IPS-15b (cell line): ENCODE measurements at regions not wholly inside any gene's neighbourhood (a gene's known extent, or its start where the extent isn't known, plus 50 kb on each side); places are given as distances from the start of the nearest gene placed in this dataset.

Experiments
- H3K27me3 ChIP-seq: one replicate; pipeline ENCODE4 v1.6.1; 2013; ENCODE audit warnings: low read length; ENCODE audit not compliant: control insufficient read depth, insufficient read depth
- H3K36me3 ChIP-seq: one replicate; pipeline ENCODE4 v1.6.1; 2013; ENCODE audit warnings: low read length; ENCODE audit not compliant: control insufficient read depth, insufficient read depth
- H3K4me1 ChIP-seq: one replicate; pipeline ENCODE4 v1.6.1; 2013; ENCODE audit warnings: mild to moderate bottlenecking, low read length; ENCODE audit not compliant: control insufficient read depth, insufficient read depth
- H3K4me3 ChIP-seq: one replicate; pipeline ENCODE4 v1.5.1; 2013; ENCODE audit warnings: low read depth, low read length
- H3K9ac ChIP-seq: one replicate; pipeline ENCODE4 v1.6.1; 2013; ENCODE audit warnings: low read depth, mild to moderate bottlenecking, low read length
- H3K9me3 ChIP-seq: one replicate; pipeline ENCODE4 v1.6.1; 2013; ENCODE audit warnings: mild to moderate bottlenecking, low read length; ENCODE audit not compliant: control insufficient read depth, insufficient read depth

DNA sequence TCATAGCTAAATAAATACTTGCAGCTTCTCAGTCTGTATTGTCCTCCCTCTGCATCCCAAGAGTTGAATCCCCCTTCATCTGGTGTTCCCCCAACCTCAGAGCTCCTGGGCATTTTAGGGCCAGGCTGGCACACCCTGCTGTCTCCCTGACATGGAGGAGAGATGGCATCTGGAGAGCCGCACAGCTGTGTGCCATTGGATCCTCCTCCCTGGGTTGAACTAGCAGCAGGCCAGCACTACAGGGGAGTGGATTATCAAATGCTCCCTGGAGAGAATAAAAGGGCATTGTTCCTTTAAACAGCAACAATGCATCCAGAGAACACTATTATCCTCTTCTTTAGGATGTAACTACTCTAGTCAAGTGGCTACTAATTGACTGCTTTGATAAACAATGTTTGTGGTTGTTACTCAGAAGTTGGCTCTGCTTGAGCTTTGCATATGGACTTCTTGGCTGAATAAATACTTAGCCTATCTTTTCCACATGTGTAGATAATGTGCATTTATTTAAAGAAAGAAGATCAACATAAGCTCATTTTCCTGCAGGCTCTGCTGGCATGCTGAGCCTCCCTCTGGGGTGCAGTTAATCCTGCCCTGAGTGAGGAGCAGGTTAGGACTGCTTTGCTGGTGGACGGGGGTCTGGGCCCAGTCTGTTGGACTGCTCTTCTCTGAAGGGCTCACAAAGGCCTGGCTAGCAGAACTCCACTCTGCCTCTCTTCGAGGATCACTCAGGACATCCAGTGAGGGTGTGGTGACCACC lies 897.2 kb downstream of the TBC1D22A start:
- H3K9me3 ChIP-seq = peaks cover 4% of the 10 kb centered on the region
- H3K4me3 ChIP-seq = no peak overlapping the region
- no peaks in the 10 kb centered on the region for H3K36me3 ChIP-seq
- no peaks in the 10 kb centered on the region for H3K4me1 ChIP-seq
- no peak overlapping the region for H3K9ac ChIP-seq
- peaks cover 29% of the 10 kb centered on the region for H3K27me3 ChIP-seq

DNA sequence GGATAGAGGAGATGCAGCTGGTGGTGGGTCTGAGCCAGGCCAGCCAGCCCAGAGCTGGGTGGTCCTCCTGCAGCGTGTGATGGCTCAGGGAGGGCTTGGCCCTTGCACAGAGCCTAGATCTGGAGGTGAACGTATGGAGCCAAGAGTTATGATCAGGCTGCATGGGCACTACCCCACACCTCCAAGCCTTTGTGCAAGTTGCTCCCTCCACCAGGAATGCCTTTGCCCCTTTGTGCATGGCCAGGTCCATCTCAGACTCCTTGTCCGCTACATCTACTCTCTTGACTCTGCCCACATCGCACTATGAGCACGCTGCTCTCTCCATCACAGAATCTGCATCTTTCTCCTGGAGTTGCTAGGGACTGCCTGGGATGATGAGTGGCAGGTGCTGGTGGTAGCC lies 895.7 kb downstream of the TBC1D22A start:
- H3K4me1 ChIP-seq = no peaks in the 10 kb centered on the region

DNA sequence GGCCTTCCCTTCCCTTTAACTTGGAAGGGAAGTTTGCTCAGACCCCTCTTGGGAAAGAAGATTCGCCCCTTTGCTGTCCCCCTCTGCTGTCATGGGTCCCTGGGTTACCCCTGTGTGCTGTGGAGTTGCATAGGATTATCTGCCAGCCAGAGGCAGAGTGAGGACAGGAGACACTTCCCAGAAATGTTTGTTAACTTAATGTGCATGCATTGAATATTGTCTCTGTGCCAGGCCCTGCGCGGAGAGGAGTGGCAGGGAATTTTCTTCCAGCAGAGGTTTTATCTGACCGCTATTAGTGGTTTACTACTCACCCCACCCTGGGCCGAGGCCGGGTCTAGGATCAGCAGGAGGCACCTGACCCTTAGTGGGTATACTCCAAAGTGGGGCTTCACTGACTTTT lies 894.8 kb downstream of the TBC1D22A start:
- no peak overlapping the region for H3K4me3 ChIP-seq
- peaks cover 29% of the 10 kb centered on the region for H3K27me3 ChIP-seq
- H3K36me3 ChIP-seq = no peaks in the 10 kb centered on the region
- no peaks in the 10 kb centered on the region for H3K4me1 ChIP-seq
- H3K9ac ChIP-seq = no peak overlapping the region
- no peaks in the 10 kb centered on the region for H3K9me3 ChIP-seq

More for the DNA sequence above, 895.7 kb downstream of the TBC1D22A start:
- Histone ChIP-seq H3K9ac (no peak overlapping the region), H3K27me3 (peaks cover 29% of the 10 kb centered on the region), H3K9me3 (peaks cover 2% of the 10 kb centered on the region), H3K36me3 (no peaks in the 10 kb centered on the region), H3K4me3 (no peak overlapping the region)

DNA sequence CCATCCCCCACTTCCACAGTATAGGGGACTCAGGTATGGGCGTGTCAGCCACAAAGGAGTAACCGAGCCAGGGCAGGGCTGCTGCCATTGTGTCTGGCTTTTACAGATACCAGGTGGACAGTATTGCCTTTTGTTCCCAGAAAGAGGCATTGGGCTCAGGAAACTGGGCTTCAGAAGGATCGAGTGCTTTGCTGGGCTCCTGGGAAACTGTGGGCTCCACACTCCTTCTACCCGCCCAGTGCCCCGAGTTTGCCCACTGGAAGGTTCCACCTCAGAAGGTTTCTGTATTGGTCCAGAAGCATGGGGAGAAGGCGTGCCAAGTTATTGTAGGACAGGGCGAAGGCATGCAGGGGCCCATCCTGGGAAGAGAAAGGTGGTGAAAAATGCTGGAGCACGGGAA lies 894.4 kb downstream of the TBC1D22A start:
- no peak overlapping the region for H3K4me3 ChIP-seq
- no peaks in the 10 kb centered on the region for H3K4me1 ChIP-seq
- no peaks in the 10 kb centered on the region for H3K9me3 ChIP-seq
- H3K9ac ChIP-seq = no peak overlapping the region
- H3K27me3 ChIP-seq = peaks cover 27% of the 10 kb centered on the region
- H3K36me3 ChIP-seq = no peaks in the 10 kb centered on the region

DNA sequence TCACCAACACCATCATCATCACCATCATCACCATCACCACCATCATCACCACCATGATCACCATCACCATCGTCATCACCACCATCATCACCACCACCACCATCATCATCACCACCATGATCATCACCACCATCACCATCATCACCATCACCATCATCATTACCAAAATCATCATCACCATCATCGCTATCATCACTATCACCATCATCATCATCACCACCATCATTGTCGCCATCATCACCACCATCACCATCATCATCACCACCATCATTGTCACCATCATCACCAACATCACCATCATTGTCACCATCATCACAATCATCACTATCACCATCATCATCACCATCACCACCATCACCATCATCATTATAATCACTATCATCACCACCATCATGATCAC lies 893.5 kb downstream of the TBC1D22A start:
- Histone ChIP-seq H3K36me3 (no peaks in the 10 kb centered on the region), H3K9ac (no peak overlapping the region), H3K4me3 (no peak overlapping the region), H3K27me3 (peaks cover 19% of the 10 kb centered on the region), H3K4me1 (no peaks in the 10 kb centered on the region), H3K9me3 (no peaks in the 10 kb centered on the region)

DNA sequence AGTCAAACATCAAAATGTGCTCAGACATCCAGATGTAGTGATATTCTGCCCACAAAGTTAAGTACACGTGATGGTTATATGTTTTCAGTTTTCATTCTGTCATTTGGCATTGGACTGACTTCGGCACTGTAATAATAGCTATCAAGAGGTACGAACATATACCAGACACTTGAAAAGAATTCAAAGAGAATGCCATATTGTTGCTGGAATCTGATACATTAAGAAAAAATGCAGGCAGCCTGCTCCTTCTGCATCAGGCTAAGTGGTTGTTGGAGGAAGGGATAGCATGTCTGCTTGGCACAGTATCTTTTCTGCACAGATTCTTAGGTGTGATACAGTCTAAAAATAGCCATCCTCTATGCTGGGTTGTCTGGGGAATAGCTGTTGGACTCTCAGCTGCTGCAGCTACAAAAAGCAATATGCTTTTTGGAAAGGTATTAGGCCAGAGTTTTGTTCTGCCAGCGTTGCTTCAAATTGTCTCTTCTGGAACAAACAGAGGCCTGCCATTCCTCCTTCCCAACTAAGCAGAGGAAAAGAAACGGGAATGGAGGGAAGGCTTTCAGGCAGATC lies 892.6 kb downstream of the TBC1D22A start:
- no peaks in the 10 kb centered on the region for H3K9me3 ChIP-seq
- H3K27me3 ChIP-seq = peaks cover 14% of the 10 kb centered on the region
- H3K36me3 ChIP-seq = no peaks in the 10 kb centered on the region
- H3K9ac ChIP-seq = no peak overlapping the region
- H3K4me3 ChIP-seq = no peak overlapping the region
- peaks cover 1% of the 10 kb centered on the region for H3K4me1 ChIP-seq

DNA sequence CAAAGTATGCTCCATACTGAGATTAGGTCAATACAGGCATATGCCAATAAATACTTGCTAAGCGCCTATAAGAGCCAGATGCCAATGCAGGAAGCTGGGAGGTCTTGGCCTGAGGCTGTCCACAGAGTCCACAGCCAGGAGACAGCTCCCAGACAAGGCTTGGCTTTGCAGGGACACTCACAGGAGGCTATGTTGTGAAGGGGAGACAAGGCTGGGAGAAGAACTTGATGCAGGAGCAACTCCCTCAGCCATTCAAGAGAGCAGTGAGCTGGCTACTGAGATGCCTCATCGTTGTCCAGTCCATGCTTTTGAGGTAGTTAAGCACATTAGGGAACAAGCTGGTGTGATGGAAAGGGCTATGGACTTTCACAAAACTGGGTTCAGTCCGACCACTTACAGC lies 891.5 kb downstream of the TBC1D22A start:
- Histone ChIP-seq H3K4me3 (no peak overlapping the region), H3K9ac (no peak overlapping the region), H3K9me3 (no peaks in the 10 kb centered on the region), H3K36me3 (no peaks in the 10 kb centered on the region), H3K4me1 (peaks cover 2% of the 10 kb centered on the region), H3K27me3 (peaks cover 14% of the 10 kb centered on the region)

DNA sequence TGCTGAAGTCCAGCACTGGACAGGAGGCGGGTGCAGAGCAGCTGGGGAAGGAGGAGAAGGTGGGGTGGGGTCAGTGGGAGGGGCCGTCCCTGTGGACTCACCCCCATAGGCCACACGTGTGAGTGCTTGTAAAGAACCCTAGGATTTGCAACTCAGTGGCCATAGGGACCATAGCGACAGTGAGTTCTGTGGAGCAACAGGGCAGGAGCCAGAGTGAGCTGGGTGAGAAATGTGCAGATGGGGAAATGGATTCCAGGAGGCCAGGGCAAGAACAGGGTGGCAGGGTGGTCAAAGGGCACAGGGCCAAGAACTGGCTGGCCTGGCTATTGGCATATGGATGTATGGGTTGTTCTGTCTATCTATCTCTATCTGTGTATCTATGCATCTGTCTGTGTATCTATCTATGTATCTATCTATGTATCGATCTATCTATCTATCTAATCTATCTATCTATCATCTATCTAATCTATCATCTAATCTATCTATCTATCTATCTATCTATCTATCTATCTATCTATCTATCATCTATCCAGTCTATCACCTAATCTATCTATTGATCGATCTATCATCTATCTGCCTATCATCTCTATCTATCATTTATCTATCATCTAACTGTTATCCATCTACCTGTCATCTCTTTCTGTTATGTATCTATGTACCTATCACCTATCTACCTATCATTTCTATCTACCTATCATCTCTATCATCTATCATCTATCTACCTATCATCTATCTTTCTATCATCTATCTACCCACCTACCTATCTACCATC lies 889.0 kb downstream of the TBC1D22A start:
- Histone ChIP-seq H3K27me3 (peaks cover 3% of the 10 kb centered on the region), H3K9me3 (no peaks in the 10 kb centered on the region), H3K36me3 (no peaks in the 10 kb centered on the region), H3K4me1 (peaks cover 2% of the 10 kb centered on the region), H3K4me3 (no peak overlapping the region), H3K9ac (no peak overlapping the region)

DNA sequence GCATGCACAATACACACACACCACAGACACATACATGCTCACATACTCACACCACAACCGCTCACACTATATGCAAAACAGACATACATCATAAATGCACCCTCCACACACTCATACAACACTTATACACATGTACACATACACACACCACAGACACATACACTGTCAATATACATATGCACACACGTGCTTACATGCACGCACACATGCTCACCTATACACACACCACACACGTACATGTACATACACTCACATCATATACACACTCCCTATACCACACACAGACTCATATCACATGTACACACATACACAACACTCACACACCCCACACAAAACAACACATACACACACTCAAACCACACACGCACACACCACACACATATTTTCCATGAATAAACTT lies 885.3 kb downstream of the TBC1D22A start:
- Histone ChIP-seq H3K9ac (no peak overlapping the region), H3K4me3 (no peak overlapping the region), H3K36me3 (no peaks in the 10 kb centered on the region), H3K9me3 (no peaks in the 10 kb centered on the region), H3K4me1 (peaks cover 2% of the 10 kb centered on the region), H3K27me3 (no peaks in the 10 kb centered on the region)

DNA sequence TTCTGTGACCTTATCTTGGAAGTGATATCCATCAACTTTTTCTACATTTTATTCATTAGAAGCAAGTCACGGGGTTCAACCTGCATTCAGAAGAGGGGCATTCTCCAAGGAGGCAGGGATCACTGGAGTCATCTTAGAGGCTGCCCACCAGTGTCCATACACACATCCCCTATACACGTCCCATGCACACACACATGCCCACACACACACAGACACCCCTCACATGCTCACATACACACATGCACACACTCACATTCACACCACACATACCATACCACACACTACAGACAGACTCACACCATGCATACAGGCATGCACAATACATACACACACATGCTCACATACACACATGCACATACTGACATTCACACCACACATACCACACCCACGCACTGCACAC lies 884.7 kb downstream of the TBC1D22A start:
- H3K27me3 ChIP-seq = no peaks in the 10 kb centered on the region
- no peaks in the 10 kb centered on the region for H3K36me3 ChIP-seq

DNA sequence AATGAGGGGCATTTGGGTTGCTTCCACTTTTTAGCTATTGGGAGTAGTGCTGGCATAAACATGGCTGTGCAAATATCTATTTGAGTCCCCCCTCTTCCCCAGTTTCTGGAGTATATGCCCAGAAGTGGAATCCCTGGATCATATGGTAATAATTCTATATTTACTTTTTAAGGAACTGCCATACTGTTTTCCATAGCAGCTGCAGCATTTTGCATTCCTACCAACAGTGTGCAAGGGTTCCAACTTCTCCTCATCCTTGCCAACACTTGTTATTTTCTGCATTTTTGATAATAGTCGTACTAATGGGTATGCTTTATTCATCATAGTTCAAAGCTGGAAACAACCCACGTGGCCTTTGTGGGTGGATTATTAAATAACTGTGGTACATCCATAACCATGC lies 883.5 kb downstream of the TBC1D22A start:
- peaks cover 2% of the 10 kb centered on the region for H3K4me1 ChIP-seq
- no peak overlapping the region for H3K9ac ChIP-seq
- no peak overlapping the region for H3K4me3 ChIP-seq
- H3K36me3 ChIP-seq = no peaks in the 10 kb centered on the region
- no peaks in the 10 kb centered on the region for H3K9me3 ChIP-seq
- no peaks in the 10 kb centered on the region for H3K27me3 ChIP-seq

More for the DNA sequence above, 884.7 kb downstream of the TBC1D22A start:
- H3K9ac ChIP-seq = no peak overlapping the region
- peaks cover 2% of the 10 kb centered on the region for H3K4me1 ChIP-seq
- no peak overlapping the region for H3K4me3 ChIP-seq
- no peaks in the 10 kb centered on the region for H3K9me3 ChIP-seq
